IPS-15b (cell line): ENCODE measurements at regions not wholly inside any gene's neighbourhood (a gene's known extent, or its start where the extent isn't known, plus 50 kb on each side); places are given as distances from the start of the nearest gene placed in this dataset.

Source experiments
- H3K27me3 ChIP-seq: one replicate; pipeline ENCODE4 v1.6.1; 2013; ENCODE audit warnings: low read length; ENCODE audit not compliant: control insufficient read depth, insufficient read depth
- H3K36me3 ChIP-seq: one replicate; pipeline ENCODE4 v1.6.1; 2013; ENCODE audit warnings: low read length; ENCODE audit not compliant: control insufficient read depth, insufficient read depth
- H3K4me1 ChIP-seq: one replicate; pipeline ENCODE4 v1.6.1; 2013; ENCODE audit warnings: mild to moderate bottlenecking, low read length; ENCODE audit not compliant: control insufficient read depth, insufficient read depth
- H3K4me3 ChIP-seq: one replicate; pipeline ENCODE4 v1.5.1; 2013; ENCODE audit warnings: low read depth, low read length
- H3K9ac ChIP-seq: one replicate; pipeline ENCODE4 v1.6.1; 2013; ENCODE audit warnings: low read depth, mild to moderate bottlenecking, low read length
- H3K9me3 ChIP-seq: one replicate; pipeline ENCODE4 v1.6.1; 2013; ENCODE audit warnings: mild to moderate bottlenecking, low read length; ENCODE audit not compliant: control insufficient read depth, insufficient read depth

DNA sequence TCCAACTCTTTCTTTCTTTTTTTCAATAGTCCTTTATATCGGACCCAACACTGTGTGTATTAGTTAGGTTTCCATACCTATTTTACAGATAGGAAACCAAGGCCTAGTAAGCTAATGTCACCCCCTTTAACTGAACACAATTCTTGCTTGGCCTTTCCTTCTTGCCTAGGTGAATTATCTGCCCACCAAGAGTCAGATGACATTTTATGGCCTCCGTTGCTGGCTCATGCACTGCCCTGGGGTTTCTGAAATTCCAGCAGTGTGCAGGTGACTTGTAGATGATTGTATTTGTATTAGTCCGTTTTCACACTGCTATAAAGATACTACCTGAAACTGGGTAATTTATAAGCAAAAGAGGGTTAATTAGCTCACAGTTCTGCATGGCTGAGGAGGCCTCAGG, 293.8 kb downstream of the GAS1 start:
- no peaks in the 10 kb centered on the region for H3K36me3 ChIP-seq
- H3K27me3 ChIP-seq = no peaks in the 10 kb centered on the region
- no peaks in the 10 kb centered on the region for H3K9me3 ChIP-seq
- no peak overlapping the region for H3K9ac ChIP-seq
- H3K4me3 ChIP-seq = no peak overlapping the region
- H3K4me1 ChIP-seq = no peaks in the 10 kb centered on the region

DNA sequence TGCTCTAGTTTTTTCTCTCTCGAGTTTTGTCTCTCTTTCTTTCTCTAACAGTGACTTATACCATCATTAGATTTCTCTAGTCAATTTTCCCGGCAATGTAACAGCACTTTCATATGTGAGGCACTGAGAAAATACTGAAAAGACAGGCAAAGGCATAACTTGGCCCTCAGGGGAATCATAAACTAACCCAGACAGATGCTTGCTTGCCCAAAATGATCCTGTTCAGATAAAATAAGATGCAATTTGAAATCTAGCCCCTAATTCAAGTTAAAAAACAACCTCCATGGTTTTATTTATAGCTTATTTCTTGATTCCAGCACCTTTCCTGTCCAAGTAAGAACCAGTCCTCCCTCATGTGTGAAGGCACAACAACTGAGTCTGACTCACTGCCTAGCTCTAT, 294.6 kb downstream of the GAS1 start:
- H3K4me3 ChIP-seq = no peak overlapping the region
- H3K4me1 ChIP-seq = no peaks in the 10 kb centered on the region
- no peak overlapping the region for H3K9ac ChIP-seq

DNA sequence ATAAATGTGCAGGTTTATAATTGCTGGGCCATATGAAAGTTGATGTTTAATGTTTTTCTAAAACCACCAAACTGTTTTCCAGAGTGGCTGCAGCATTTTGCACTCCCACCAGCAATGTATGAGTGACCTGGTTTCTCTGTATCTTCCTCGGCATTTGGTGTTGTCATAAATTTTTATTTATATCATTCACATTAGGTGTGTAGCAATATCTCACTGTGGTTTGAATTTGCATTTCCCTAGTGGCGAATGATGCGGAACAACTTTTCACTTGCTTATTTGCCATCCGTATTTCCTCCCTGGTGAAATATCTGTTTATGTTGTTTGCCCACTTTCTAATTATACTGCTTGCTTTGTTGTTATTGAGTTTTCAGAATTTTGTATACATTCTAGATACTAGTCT, 295.7 kb upstream of the TUT7 start:
- Histone ChIP-seq H3K27me3 (no peaks in the 10 kb centered on the region), H3K9me3 (no peaks in the 10 kb centered on the region), H3K9ac (no peak overlapping the region), H3K4me3 (no peak overlapping the region), H3K4me1 (no peaks in the 10 kb centered on the region), H3K36me3 (no peaks in the 10 kb centered on the region)

More for the DNA sequence above, 294.6 kb downstream of the GAS1 start:
- Histone ChIP-seq H3K27me3 (no peaks in the 10 kb centered on the region), H3K9me3 (no peaks in the 10 kb centered on the region), H3K36me3 (no peaks in the 10 kb centered on the region)

DNA sequence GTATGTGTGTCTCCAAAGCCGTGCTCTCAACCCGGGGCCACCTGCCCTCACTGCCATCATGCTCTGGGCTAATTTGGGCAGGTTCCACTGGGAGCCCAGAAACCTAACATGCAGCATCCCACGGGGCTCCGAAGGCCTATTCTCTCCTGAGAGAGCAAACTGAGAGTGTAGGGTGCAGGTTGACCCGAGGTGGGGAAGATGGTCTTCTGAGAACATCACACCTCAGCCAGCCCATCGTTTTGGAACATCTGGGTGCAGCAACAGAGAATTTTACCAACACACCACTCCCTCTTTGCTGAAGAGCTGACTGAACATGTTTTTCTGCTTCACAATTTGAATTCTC, 294.6 kb upstream of the TUT7 start:
- Histone ChIP-seq H3K4me3 (no peak overlapping the region), H3K9ac (no peak overlapping the region), H3K27me3 (no peaks in the 10 kb centered on the region), H3K36me3 (no peaks in the 10 kb centered on the region), H3K4me1 (peaks cover 3% of the 10 kb centered on the region), H3K9me3 (no peaks in the 10 kb centered on the region)

DNA sequence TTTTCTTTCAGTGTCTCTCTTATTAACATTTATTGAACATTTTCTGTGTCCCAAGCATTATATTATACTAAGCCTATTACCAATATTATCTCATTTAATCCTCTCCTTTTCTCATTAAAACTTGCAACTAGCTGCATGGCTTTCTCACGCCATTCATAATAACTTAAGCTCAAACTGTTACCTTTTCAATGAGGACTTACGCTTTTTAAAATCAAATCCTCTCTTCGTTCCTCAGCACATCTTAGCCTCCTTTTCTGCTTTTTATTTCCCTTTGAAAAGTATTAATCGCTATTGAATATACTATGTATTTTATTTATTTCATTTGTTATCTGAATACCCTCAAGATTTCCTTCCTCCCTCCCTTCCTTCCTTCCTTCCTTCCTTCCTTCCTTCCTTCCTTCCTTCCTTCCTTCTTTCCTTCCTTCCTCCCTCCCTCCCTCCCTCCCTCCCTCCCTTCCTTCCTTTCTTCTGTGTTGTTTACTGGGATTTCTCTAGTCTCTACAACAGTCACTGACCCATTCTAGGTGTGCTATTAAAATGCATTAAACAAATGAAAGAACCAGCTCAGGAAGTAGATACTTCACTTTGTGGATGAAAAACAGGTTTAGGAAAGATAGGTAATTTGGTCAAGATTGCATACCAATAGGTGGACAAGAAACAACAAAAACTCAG, 294.1 kb upstream of the TUT7 start:
- no peaks in the 10 kb centered on the region for H3K36me3 ChIP-seq
- H3K9ac ChIP-seq = no peak overlapping the region
- no peak overlapping the region for H3K4me3 ChIP-seq
- peaks cover 3% of the 10 kb centered on the region for H3K4me1 ChIP-seq
- no peaks in the 10 kb centered on the region for H3K9me3 ChIP-seq
- H3K27me3 ChIP-seq = no peaks in the 10 kb centered on the region

DNA sequence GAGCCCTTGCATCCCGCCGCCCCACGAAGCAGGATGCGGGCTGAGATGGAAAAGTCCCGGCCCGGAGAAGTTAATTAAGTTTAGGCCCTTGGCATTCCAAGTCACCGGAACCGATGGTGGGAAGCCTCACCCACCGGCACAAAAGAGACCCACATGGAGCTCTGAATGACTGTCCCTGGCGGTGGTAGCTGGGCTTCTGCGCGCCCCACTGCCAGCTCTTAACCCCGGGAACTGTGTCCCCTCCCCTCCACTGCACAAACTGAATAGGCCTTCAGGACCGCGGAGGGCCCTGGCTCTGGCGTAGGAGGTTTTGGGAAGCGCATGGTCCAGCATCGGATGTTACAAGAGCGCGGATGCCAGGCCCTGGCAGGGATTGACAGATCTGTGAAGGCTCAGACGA, 291.1 kb upstream of the TUT7 start:
- Histone ChIP-seq H3K9me3 (no peaks in the 10 kb centered on the region), H3K36me3 (no peaks in the 10 kb centered on the region), H3K4me1 (peaks cover 3% of the 10 kb centered on the region), H3K9ac (no peak overlapping the region), H3K4me3 (no peak overlapping the region), H3K27me3 (no peaks in the 10 kb centered on the region)

DNA sequence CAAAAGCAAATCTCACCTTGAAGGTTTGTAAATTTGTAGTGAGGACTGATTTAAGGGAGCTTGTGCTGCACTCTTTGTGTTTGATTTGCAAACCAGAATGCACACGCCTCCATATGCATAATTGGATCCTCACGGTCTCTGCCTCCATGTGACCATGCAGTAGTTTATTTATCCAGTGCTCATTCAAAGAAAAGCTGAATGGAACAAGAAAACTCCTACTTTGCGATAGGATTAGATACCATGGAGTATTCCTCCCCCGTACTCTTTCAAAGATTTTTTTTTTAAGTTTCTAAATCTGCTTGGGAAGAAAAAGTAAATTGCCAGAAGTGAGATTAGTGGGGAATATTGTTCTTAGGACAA, 290.4 kb upstream of the TUT7 start:
- Histone ChIP-seq H3K9me3 (no peaks in the 10 kb centered on the region), H3K4me1 (peaks cover 3% of the 10 kb centered on the region), H3K9ac (no peak overlapping the region), H3K36me3 (no peaks in the 10 kb centered on the region), H3K4me3 (no peak overlapping the region), H3K27me3 (no peaks in the 10 kb centered on the region)

DNA sequence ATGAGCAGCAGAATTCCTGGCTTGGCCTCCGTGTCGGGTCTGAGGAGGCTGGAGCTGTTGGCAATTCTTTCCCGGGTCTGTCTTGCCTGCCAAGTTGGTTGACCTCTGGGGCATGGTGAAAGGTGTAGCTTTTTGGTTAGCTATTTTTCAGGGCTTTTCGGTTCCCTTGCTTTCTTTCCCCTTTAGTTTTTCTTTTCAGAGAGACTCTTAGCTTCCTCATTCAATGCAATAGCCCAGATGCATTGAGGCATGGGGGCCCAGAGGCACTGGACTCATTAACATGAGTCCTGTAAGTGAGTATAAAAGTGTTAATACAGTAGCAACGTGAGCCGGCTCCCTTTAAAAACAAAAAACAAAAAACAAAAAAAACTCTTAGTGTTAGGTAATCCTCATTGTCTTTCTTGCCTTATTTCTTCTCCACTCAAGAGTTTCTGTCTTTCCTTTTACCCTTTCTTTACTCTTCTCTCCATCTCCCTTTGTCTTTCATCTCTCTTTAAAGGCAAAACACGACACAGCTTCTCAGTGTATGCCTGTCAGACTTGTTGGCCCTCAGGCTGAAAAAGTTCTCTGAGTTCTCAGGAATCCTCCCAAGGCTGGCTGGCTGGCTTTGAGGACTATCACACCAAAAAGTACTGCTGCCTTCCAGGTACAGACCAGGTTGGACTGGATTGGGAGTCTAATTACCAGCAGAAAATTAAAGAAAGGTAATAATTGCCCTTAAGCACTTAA, 289.9 kb upstream of the TUT7 start:
- Histone ChIP-seq H3K9me3 (no peaks in the 10 kb centered on the region), H3K4me3 (no peak overlapping the region)

DNA sequence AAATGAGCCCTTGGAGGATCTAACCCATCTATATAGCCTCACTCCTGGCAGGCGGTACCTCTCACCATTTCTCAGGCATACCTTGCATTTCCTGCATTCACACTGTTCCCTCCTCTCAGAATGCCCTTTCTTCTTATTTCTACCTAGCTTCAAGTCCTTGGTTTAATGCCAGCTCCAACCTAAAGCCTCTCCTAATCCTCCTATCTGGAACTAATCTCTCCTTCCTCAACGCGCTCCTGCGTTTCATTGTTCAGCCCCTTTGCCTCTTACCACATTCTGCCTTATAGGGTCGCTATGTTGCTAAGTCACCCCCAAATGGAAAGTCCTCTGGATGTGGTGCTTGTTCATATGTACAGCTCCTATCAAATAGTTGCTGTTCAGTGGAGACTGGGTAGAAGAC, 288.5 kb upstream of the TUT7 start:
- no peaks in the 10 kb centered on the region for H3K27me3 ChIP-seq
- peaks cover 3% of the 10 kb centered on the region for H3K4me1 ChIP-seq
- H3K4me3 ChIP-seq = no peak overlapping the region
- no peaks in the 10 kb centered on the region for H3K9me3 ChIP-seq
- H3K9ac ChIP-seq = no peak overlapping the region
- no peaks in the 10 kb centered on the region for H3K36me3 ChIP-seq

More for the DNA sequence above, 289.9 kb upstream of the TUT7 start:
- no peaks in the 10 kb centered on the region for H3K27me3 ChIP-seq
- no peaks in the 10 kb centered on the region for H3K36me3 ChIP-seq
- no peak overlapping the region for H3K9ac ChIP-seq
- H3K4me1 ChIP-seq = peaks cover 3% of the 10 kb centered on the region

DNA sequence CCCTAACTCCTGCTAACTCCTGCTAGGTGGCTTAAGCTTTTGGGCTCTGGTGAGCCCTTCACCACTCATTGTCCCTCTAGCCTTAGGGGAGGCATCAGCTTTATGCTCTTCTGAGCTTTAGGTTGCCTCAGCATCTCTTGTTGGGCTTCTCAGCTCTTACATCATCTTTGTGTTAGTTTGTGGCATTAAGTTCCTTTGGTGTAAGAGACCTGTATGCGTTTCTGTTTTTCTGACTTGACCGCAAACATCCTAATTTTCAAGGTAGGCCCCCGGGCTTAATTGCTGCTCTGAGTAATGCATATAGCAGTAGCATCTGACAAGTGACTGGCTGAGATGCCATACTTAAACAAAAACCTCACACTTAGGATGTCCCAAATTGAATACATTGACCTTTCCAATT, 287.8 kb upstream of the TUT7 start:
- Histone ChIP-seq H3K9ac (no peak overlapping the region), H3K9me3 (no peaks in the 10 kb centered on the region), H3K4me3 (no peak overlapping the region), H3K36me3 (no peaks in the 10 kb centered on the region), H3K4me1 (peaks cover 3% of the 10 kb centered on the region), H3K27me3 (no peaks in the 10 kb centered on the region)

DNA sequence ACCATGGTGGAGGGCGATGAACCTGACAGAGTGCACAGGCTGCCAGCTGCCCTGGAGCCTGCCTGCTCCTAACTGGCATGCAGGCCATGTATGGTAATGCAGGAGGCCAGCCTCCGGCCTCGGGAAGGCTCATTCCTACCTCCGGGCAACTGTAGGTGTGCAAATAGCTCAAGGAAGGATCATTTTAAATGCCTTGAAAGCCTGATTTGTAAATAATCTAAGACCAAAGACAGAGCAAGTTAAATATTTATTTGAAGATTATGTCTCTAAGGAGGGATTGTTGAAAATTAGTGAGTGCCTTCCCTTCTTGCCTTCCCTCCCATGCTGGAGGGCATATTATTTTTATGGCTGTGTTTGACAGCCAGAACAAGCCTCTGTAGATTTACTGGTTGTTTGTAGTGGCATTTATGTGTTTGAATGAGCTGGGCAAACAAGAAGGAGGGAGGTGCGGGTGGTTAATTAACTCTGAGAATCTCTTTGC, 285.7 kb upstream of the TUT7 start:
- H3K27me3 ChIP-seq = no peaks in the 10 kb centered on the region
- H3K4me1 ChIP-seq = peaks cover 3% of the 10 kb centered on the region
- no peaks in the 10 kb centered on the region for H3K9me3 ChIP-seq
- H3K4me3 ChIP-seq = no peak overlapping the region
- no peak overlapping the region for H3K9ac ChIP-seq
- no peaks in the 10 kb centered on the region for H3K36me3 ChIP-seq

DNA sequence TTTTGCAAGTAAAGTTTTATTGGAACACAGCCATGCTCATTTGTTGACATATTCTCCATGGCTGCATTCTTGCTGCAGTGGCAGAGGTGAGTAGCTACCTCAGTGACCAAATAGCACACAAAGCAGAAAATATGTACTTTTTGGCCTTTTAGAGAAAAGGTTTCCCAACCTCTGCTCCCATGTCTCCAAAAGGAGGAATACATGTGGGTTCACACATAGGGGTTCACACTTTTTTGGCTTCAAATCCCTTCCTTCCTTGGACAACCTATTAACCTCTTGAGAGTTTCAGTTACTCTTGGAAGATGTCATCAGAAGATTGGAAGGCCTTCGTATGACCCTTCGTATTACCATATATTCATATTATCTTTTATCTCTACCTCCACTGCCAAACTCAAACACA, 285.1 kb upstream of the TUT7 start:
- Histone ChIP-seq H3K9me3 (no peaks in the 10 kb centered on the region), H3K9ac (no peak overlapping the region), H3K4me3 (no peak overlapping the region), H3K4me1 (no peaks in the 10 kb centered on the region), H3K36me3 (no peaks in the 10 kb centered on the region), H3K27me3 (no peaks in the 10 kb centered on the region)
